NCI-H446 treated with DMSO at 0.1 percent for 48 hours (cell line): ENCODE measurements at regions not wholly inside any gene's neighbourhood (a gene's known extent, or its start where the extent isn't known, plus 50 kb on each side); places are given as distances from the start of the nearest gene placed in this dataset.

Source experiments
- DNase-seq: peaks from one replicate; lab custom pipeline; 2025; lab: John Stamatoyannopoulos, UW

- no peak for DNase-seq
Observed at GRCh38 chr15:53462651-53463050, 296.8 kb downstream of the WDR72 start.

- DNase-seq: no peak
Observed at GRCh38 chr15:53461677-53462076, 297.8 kb downstream of the WDR72 start.

- no peak for DNase-seq
Observed at GRCh38 chr15:53458736-53459135, 300.7 kb downstream of the WDR72 start.

GRCh38 chr15:53457479-53457878 is 302.0 kb downstream of the WDR72 start:
- no peak for DNase-seq

- DNase-seq: no peak
Observed at GRCh38 chr15:53454843-53455721, 304.4 kb downstream of the WDR72 start.

- DNase-seq: no peak
Observed at GRCh38 chr15:53454535-53454842, 305.0 kb downstream of the WDR72 start.

GRCh38 chr15:53453253-53454105 is 306.0 kb downstream of the WDR72 start:
- DNase-seq: no peak

- DNase-seq: peak; percentile 8
Observed at GRCh38 chr15:53448232-53449015, 311.0 kb downstream of the WDR72 start.

- no peak for DNase-seq
Observed at GRCh38 chr15:53447742-53448141, 311.7 kb downstream of the WDR72 start.

- no peak for DNase-seq
Observed at GRCh38 chr15:53447053-53447574, 312.3 kb downstream of the WDR72 start.

GRCh38 chr15:53446376-53446775 is 313.1 kb downstream of the WDR72 start:
- DNase-seq: no peak

GRCh38 chr15:53445531-53445930 is 313.9 kb downstream of the WDR72 start:
- no peak for DNase-seq

GRCh38 chr15:53437985-53438841 is 321.2 kb downstream of the WDR72 start:
- no peak for DNase-seq

GRCh38 chr15:53437366-53437765 is 322.1 kb downstream of the WDR72 start:
- DNase-seq: peak; percentile 93

- DNase-seq: no peak
Observed at GRCh38 chr15:53434174-53434678, 325.2 kb downstream of the WDR72 start.

GRCh38 chr15:53416219-53416940 is 343.1 kb downstream of the WDR72 start:
- no peak for DNase-seq

- DNase-seq: no peak
Observed at GRCh38 chr15:53414167-53414566, 345.3 kb downstream of the WDR72 start.

- no peak for DNase-seq
Observed at GRCh38 chr15:53412542-53412941, 346.9 kb downstream of the WDR72 start.

GRCh38 chr15:53404930-53405493 is 354.5 kb downstream of the WDR72 start:
- no peak for DNase-seq

- no peak for DNase-seq
Observed at GRCh38 chr15:53401503-53401902, 358.0 kb downstream of the WDR72 start.
